Fibroblast of villous mesenchyme (primary cell): ENCODE measurements at regions not wholly inside any gene's neighbourhood (a gene's known extent, or its start where the extent isn't known, plus 50 kb on each side); places are given as distances from the start of the nearest gene placed in this dataset.

ENCODE experiments used
- DNase-seq: peaks from one replicate; pipeline ENCODE4 v3.0.0-alpha.2; 2010; ENCODE audit warnings: low read depth
- H3K4me3 ChIP-seq: 2 replicates; pipeline ENCODE4 v1.5.1; 2011; ENCODE audit warnings: low read depth, mild to moderate bottlenecking, low read length
- TF ChIP-seq, protein P1 (sequence below): IDR thresholded peaks from 2 replicates; pipeline ENCODE4 v1.5.1; 2012; ENCODE audit warnings: low read depth, mild to moderate bottlenecking, low read length; ENCODE audit not compliant: insufficient read depth

- no peak overlapping the region for H3K4me3 ChIP-seq
- DNase-seq = no peak
- TF ChIP-seq, protein P1, sequence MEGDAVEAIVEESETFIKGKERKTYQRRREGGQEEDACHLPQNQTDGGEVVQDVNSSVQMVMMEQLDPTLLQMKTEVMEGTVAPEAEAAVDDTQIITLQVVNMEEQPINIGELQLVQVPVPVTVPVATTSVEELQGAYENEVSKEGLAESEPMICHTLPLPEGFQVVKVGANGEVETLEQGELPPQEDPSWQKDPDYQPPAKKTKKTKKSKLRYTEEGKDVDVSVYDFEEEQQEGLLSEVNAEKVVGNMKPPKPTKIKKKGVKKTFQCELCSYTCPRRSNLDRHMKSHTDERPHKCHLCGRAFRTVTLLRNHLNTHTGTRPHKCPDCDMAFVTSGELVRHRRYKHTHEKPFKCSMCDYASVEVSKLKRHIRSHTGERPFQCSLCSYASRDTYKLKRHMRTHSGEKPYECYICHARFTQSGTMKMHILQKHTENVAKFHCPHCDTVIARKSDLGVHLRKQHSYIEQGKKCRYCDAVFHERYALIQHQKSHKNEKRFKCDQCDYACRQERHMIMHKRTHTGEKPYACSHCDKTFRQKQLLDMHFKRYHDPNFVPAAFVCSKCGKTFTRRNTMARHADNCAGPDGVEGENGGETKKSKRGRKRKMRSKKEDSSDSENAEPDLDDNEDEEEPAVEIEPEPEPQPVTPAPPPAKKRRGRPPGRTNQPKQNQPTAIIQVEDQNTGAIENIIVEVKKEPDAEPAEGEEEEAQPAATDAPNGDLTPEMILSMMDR = no peak
Observed at GRCh38 chr6:1002989-1003388, 308.9 kb upstream of the FOXQ1 start.

DNA sequence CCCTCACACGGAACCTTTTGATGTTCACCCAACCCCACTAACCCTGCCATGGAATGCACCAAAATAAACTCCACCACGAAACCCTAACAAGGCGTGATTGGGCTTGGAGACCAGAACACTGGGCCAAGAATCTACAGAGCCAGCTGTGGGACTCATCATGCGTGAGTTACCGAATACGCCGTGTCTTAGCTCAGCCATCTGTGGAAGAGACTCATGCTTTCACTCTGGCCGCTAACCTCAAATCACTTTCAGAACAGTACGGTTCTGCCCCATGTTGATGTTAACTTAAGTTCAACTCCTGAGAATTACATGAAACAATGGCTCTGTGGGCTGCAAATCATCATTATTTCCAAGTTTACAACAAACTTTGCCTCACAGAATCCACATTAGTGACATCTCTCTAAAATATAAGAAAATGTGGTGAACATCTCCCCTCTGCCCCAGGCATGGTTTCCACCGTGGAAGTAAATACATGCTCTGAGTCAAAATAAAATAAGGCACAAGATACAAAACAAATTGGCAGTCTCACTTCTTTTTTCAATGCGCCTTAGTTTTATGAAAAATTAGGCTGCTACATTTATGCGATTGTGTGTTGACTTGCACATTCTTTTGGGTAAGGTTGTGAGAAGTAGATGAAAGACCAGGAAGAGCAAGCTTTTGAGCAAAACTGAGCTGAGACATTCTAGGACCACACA is 308.9 kb upstream of the EXOC2 start:
- TF ChIP-seq, protein P1 = no peak
- no peak overlapping the region for H3K4me3 ChIP-seq
- no peak for DNase-seq

DNA sequence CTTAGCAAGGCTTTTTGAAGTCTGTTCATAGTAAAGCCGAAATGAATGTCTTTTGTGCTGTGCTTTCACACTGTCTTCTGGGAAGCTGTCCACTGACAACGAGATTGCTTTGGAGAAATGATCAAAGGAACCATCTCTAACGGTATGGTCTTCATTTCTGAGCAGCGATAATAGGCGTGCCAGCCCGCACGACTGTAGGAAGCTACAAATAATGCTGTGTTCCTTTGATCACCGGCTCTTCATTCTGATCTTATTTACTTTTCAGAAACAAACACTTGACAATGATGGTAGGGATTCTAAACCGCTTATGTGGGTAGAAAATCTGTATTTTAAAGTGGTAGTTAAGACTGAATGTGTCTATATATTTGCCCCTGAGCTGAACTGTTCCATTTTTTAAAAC is 306.6 kb upstream of the EXOC2 start:
- no peak for DNase-seq
- TF ChIP-seq, protein P1 = no peak
- H3K4me3 ChIP-seq = no peak overlapping the region

GRCh38 chr6:998551-998950 is 305.6 kb upstream of the EXOC2 start:
- DNase-seq = no peak
- TF ChIP-seq, protein P1 = no peak
- no peak overlapping the region for H3K4me3 ChIP-seq

GRCh38 chr6:996271-996852 is 303.4 kb upstream of the EXOC2 start:
- H3K4me3 ChIP-seq = no peak overlapping the region
- DNase-seq = no peak
- TF ChIP-seq, protein P1 = no peak

- DNase-seq = no peak
- TF ChIP-seq, protein P1 = no peak
- no peak overlapping the region for H3K4me3 ChIP-seq
Observed at GRCh38 chr6:991192-991591, 298.3 kb upstream of the EXOC2 start.

DNA sequence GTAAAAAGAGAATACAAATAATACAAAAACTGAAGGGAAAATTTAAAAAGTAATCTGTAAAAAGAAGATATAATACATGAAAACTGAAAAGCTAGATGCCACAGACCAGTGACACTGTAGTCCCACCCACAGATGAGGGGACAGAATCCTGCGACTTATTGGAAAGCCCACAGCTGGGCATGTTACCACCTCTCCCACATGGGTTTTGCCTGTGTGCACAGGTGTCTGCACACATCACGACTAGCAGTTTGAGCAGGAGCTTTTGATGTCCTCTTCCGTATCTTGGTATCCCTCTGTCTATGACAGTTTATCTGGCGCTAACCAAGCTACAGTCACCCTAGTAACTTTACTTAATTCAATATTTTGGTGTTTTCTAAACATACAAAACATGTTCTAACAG is 291.1 kb upstream of the EXOC2 start:
- DNase-seq = no peak
- TF ChIP-seq, protein P1 = no peak
- no peak overlapping the region for H3K4me3 ChIP-seq
